22Rv1 (cell line): ENCODE measurements at regions not wholly inside any gene's neighbourhood (a gene's known extent, or its start where the extent isn't known, plus 50 kb on each side); places are given as distances from the start of the nearest gene placed in this dataset.

Experiments
- H3K27ac ChIP-seq: fragments of 450-650 bp; 2 replicates; pipeline ENCODE4 v1.5.1; 2017
- ZFX ChIP-seq: fragments of 450-650 bp; IDR thresholded peaks from 2 replicates; pipeline ENCODE4 v1.6.1; 2017; ENCODE audit warnings: antibody characterized with exemption, borderline replicate concordance
- TF ChIP-seq, protein P1 (sequence below): fragments of 450-650 bp; IDR thresholded peaks from 2 replicates; pipeline ENCODE4 v1.5.1; 2017; ENCODE audit warnings: mild to moderate bottlenecking

DNA sequence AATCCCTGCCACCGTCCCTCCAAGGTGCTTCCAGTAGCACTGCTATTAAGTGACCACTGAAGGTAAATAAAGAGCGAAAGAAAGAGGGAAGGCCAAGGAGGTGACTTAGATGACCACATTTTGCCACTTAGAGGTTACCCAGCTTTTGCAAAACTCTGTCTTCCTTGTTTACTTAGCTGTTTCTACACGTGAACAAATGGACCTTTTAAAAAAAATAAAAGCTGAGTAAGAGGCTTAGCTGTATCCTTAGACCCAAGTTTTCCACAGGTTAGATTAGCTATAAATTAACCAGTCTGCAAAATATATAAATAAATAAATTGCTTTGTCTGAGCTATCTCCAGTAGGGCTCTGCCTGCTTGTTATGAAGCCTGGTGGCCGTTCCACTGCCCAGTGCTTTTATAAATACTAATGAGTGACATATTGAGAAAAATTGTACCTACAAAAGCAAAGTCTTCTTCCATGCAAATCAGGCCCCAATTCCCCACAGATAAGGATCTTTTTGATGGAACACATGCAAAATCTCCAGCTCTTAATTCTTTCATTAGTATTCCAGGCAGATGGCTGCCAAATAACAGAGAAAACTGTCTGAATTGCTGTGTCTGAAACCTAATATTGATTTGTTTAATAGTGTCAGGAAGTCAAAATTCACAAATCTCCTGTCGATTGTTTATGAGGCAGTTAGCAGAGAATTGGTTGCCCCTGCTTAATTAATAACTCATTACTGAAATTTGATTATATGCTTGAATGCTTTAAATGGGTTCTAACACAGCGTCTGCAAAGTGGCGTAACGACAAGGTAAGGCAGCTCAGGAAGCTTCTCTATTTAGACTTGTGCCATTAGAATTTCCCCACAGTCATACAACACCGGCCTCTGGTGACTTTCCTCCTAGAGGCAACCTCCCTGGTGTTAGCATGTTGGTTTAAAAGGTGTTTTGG is 176.7 kb downstream of the EMX2 start:
- H3K27ac ChIP-seq: no peak overlapping the region
- no peak for TF ChIP-seq ZFX
- TF ChIP-seq, protein P1, sequence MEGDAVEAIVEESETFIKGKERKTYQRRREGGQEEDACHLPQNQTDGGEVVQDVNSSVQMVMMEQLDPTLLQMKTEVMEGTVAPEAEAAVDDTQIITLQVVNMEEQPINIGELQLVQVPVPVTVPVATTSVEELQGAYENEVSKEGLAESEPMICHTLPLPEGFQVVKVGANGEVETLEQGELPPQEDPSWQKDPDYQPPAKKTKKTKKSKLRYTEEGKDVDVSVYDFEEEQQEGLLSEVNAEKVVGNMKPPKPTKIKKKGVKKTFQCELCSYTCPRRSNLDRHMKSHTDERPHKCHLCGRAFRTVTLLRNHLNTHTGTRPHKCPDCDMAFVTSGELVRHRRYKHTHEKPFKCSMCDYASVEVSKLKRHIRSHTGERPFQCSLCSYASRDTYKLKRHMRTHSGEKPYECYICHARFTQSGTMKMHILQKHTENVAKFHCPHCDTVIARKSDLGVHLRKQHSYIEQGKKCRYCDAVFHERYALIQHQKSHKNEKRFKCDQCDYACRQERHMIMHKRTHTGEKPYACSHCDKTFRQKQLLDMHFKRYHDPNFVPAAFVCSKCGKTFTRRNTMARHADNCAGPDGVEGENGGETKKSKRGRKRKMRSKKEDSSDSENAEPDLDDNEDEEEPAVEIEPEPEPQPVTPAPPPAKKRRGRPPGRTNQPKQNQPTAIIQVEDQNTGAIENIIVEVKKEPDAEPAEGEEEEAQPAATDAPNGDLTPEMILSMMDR: no peak

DNA sequence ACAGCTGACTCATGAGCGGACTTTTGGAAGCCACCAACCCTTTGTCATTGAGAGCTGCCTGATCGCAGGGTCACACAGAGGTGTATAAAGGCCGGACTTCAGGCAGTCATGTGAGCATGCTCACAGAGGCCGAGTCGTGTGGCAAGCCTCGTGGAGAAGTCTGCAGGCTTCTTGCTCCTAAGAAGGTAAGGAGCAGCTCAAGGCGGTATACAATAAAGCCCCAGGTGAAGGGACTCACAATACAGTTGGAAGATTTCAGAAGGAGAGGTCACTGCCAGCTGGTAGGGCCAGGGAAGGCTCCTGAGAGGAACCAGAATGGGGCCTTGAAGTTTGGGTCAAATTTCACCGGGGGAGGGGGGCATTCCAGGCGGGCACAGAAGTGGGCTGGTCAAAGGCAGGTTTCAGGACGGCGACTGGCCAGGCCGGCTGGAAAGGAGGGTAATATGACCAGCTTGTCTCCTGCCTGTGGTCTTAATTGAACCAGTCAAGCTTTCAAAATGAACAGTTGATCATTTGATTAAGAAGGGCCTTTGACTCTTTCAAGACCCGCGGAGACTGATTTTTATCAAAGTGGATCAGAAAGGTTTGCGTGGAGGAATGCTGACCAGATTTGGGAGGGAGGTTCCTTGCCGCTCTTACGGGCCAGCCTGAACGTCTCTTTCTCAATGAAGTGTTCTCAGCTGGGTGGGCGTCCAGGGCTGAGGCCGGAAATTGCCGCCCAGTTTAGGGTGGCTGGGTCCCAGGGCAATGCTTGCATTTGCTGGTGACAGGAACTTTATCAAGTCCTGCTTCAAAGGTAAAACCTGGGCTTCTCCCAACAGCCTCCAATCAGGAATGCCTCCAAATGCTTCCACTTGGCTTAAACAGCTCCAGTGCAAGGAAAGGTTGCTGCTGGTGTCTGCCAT is 178.6 kb downstream of the EMX2 start:
- H3K27ac ChIP-seq: no peak overlapping the region
- TF ChIP-seq ZFX: no peak
- TF ChIP-seq, protein P1: no peak

DNA sequence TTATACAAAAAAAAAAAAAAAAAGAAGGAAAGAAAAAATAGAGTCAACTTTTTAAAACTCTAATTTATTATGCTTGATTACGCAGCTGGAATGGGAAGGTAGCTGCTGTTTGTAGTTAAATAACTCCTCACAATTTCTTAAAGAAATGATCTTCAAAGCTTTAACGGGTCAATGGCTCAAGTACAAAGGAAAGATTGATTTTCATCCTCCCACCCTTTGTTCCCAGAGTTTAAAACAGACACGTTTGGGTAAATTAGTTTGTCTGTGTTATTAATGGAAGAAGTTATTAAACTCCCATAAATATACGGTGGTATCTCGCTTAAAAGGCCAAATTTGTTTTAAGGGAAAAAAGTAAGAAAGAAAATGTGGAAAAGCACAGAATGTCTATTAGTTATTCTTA is 179.3 kb downstream of the EMX2 start:
- TF ChIP-seq, protein P1: no peak
- no peak for TF ChIP-seq ZFX
- H3K27ac ChIP-seq: no peak overlapping the region

DNA sequence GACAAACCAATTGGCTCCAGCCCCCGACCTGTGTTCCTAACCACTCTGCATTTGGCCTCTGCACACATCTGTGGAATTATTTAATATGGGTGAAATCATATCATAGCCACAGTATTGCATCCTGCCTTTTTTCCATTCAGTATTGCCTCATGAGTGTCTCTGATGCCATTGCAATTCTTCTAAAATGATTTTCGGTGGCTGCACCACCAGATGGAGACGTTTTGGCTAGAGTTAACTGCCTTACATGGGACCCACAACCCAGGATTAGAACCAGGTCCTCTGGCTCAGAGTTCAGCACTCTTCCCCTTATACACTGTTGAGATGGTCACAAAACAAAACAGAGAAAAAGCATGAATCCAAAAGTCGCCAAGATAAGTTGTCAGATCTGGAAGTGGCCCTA is 180.8 kb downstream of the EMX2 start:
- TF ChIP-seq ZFX: no peak
- TF ChIP-seq, protein P1: no peak
- H3K27ac ChIP-seq: no peak overlapping the region

DNA sequence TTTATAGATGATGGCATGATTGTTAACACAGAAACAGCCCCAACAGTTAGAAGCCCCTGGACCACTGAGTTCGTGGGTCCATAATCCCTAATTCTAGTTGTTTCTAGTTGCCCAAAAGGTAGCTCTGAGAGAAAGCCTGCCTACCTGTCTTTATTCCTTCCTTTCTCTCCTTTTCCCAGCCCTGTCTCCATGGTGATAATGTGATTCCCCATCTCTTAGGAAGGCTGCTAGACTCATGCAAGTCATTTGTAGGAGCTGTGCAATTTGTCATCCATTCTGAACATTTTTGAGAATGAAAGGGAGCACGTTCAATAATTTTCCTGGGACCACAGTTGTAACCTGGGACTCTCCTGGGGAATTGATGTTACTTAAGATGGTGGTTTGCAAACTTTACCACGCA is 183.4 kb downstream of the EMX2 start:
- TF ChIP-seq, protein P1: no peak
- no peak for TF ChIP-seq ZFX
- no peak overlapping the region for H3K27ac ChIP-seq

DNA sequence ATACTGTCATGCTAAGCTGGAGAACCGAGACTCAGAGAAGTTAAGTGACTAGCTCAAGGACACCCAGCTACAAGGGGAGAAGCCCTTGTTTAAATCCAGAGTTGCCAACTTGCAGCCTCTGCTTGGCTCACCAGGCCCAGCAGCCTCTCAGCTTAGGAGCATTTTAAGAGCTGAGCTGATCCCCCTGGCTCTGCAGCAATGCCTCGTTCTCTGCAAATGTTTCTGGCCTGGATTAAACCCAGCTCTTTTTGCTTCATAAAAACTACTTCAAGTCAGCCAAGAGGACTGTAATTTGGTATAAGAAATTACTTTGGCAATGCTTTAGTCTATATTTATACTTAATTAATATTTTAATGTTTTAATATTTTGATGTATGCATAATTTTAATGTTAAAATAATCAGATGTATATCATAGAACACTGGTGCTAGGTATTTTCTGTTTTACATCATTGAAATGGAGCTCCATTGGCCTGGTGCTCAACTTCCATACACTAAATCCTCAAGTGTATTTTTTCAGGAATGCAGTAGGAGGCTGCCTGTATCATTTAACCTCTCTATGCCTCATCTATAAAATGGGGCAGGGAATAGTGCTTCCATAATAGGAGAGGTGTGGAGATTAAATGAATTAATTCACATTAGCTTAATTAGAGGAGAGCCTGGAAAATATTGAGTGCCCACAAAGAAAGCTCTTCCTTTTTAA is 184.2 kb downstream of the EMX2 start:
- TF ChIP-seq, protein P1: no peak
- no peak for TF ChIP-seq ZFX
- no peak overlapping the region for H3K27ac ChIP-seq
